Endodermal cell (in vitro differentiated cells): ENCODE measurements at regions not wholly inside any gene's neighbourhood (a gene's known extent, or its start where the extent isn't known, plus 50 kb on each side); places are given as distances from the start of the nearest gene placed in this dataset.
A peak's percentile ranks its signal among the peaks of the same experiment; 100 is the strongest.

Source experiments
- DNase-seq: peaks from one replicate; pipeline ENCODE4 v3.0.0-alpha.2; 2017
- H3K27ac ChIP-seq: 2 replicates; pipeline ENCODE4 v1.5.1; 2013; ENCODE audit warnings: mild to moderate bottlenecking, low read depth, low read length, moderate library complexity
- H3K27me3 ChIP-seq: 2 replicates; pipeline ENCODE4 v1.6.1; 2013; ENCODE audit warnings: mild to moderate bottlenecking, low read length, moderate library complexity; ENCODE audit not compliant: insufficient read depth, control insufficient read depth, poor library complexity, severe bottlenecking
- H3K36me3 ChIP-seq: 2 replicates; pipeline ENCODE4 v1.7.0; 2013; ENCODE audit warnings: mild to moderate bottlenecking, low read length, moderate library complexity; ENCODE audit not compliant: control insufficient read depth, insufficient read depth
- H3K4me1 ChIP-seq: one replicate; pipeline ENCODE4 v1.7.0; 2013; ENCODE audit warnings: low read length; ENCODE audit not compliant: control insufficient read depth, insufficient read depth
- H3K4me3 ChIP-seq: 2 replicates; pipeline ENCODE4 v1.5.1; 2013; ENCODE audit warnings: mild to moderate bottlenecking, low read length, moderate library complexity
- H3K9ac ChIP-seq: 2 replicates; pipeline ENCODE4 v1.6.1; 2013; ENCODE audit warnings: mild to moderate bottlenecking, low read length, moderate library complexity; ENCODE audit not compliant: poor library complexity, severe bottlenecking; ENCODE audit errors: extremely low read depth
- H3K9me3 ChIP-seq: 2 replicates; pipeline ENCODE4 v1.6.1; 2013; ENCODE audit warnings: mild to moderate bottlenecking, low read length, moderate library complexity; ENCODE audit not compliant: control insufficient read depth
- H3K27ac Mint-ChIP-seq: 2 replicates; pipeline ENCODE4 v1.8.0; 2020; ENCODE audit warnings: mixed read lengths
- H3K27me3 Mint-ChIP-seq: 2 replicates; pipeline ENCODE4 v1.8.0; 2021; ENCODE audit warnings: mild to moderate bottlenecking, mixed read lengths; ENCODE audit not compliant: insufficient read depth
- H3K36me3 Mint-ChIP-seq: 2 replicates; pipeline ENCODE4 v1.8.0; 2020; ENCODE audit warnings: low read depth, mixed read lengths
- H3K4me1 Mint-ChIP-seq: 2 replicates; pipeline ENCODE4 v1.8.0; 2020; ENCODE audit warnings: mixed read lengths
- H3K4me3 Mint-ChIP-seq: 2 replicates; pipeline ENCODE4 v1.8.0; 2020; ENCODE audit warnings: mild to moderate bottlenecking, moderate library complexity, mixed read lengths
- H3K9me3 Mint-ChIP-seq: 2 replicates; pipeline ENCODE4 v1.8.0; 2020; ENCODE audit warnings: mild to moderate bottlenecking, mixed read lengths
- CTCF ChIP-seq: fragments of 200-600 bp; sonication (generic); conservative IDR thresholded peaks from 2 replicates; pipeline ENCODE4 v1.5.0; 2021; ENCODE audit warnings: antibody characterized with exemption, mild to moderate bottlenecking
- WGBS, 2 experiments: methylation state at CpG; one replicate each; pipeline versions ENCODE4 v1.1.5 to v1.1.7; 2013; ENCODE audit warnings: missing lambda C conversion rate in 2 of 2, mixed read lengths in 1 of 2; ENCODE audit not compliant: insufficient coverage in 1 of 2, insufficient read length in 1 of 2; 5-methylcytosine and 5-hydroxymethylcytosine counted together

DNA sequence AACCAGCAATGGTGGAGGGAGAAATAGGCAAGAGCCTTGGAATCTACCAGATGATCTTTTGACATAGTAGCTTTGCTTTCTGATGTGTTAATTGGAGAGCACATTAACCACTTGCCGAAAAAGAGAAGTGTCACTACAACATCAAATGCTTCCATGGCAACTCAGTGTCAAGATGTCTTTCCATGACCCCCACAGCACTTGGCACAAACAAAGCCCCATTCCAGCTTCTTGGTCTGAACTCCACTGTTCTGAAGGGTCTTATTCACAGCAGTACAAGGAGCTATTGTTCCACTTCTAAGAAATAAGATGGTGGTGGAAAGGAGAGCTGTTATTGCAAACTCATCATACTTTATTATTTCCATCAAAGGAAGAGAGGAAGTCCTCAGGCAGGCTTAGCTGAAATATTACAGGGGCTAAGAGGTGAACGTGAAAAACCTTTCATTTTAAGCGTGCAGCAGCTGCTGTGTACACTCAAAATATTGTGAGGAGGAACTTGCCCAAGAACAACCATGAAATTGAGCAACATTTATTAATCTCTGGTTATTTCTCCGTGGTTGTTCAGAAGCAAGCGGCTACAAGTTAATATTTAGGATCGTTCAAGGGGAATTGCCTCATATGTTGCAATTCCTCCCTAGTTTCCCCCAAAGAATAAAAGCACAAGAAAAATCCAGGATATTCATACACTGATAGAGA is 354.8 kb upstream of the CELF2 start:
- 80% methylated on average over 6 of the region's 6 CpGs for WGBS, 2 experiments
- no peak overlapping the region for H3K27ac Mint-ChIP-seq
- H3K36me3 Mint-ChIP-seq: peaks cover 3% of the 10 kb centered on the region
- Histone ChIP-seq H3K36me3 (no peaks in the 10 kb centered on the region), H3K4me3 (no peak overlapping the region), H3K27me3 (no peaks in the 10 kb centered on the region), H3K9me3 (peaks cover 13% of the 10 kb centered on the region), H3K27ac (peak overlapping the region; percentile 84), H3K4me1 (no peaks in the 10 kb centered on the region), H3K9ac (no peak overlapping the region)
- H3K4me3 Mint-ChIP-seq: no peak overlapping the region
- peaks cover 9% of the 10 kb centered on the region for H3K9me3 Mint-ChIP-seq
- no peaks in the 10 kb centered on the region for H3K4me1 Mint-ChIP-seq
- DNase-seq: no peak
- TF ChIP-seq CTCF: no peak
- no peaks in the 10 kb centered on the region for H3K27me3 Mint-ChIP-seq

DNA sequence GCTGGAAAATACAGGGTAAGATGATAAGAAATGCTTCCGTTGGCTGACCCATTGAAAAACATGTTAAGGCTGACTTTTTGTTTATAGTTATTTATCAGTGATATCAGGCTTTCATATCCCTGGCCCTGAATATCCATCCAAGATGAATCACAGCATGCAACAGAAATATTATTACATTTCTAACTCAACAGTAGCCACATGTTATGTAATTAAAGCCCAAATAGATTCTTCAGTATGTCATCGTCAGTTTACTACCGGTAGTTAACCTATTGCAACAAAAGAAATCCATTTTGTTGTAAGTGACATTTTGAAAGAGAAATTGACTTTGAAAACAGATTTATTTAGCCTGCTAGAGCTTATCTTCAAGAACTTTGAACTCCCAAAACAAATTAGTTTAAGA is 354.1 kb upstream of the CELF2 start:
- no peaks in the 10 kb centered on the region for H3K4me1 Mint-ChIP-seq
- H3K4me3 ChIP-seq: no peak overlapping the region
- peak overlapping the region; percentile 84 for H3K27ac ChIP-seq
- H3K27me3 ChIP-seq: no peaks in the 10 kb centered on the region
- no peaks in the 10 kb centered on the region for H3K36me3 ChIP-seq
- H3K9me3 Mint-ChIP-seq: peaks cover 9% of the 10 kb centered on the region
- H3K27me3 Mint-ChIP-seq: no peaks in the 10 kb centered on the region
- H3K9me3 ChIP-seq: peaks cover 13% of the 10 kb centered on the region
- DNase-seq: no peak
- no peak overlapping the region for H3K27ac Mint-ChIP-seq
- peaks cover 3% of the 10 kb centered on the region for H3K36me3 Mint-ChIP-seq
- TF ChIP-seq CTCF: no peak
- no peaks in the 10 kb centered on the region for H3K4me1 ChIP-seq
- no peak overlapping the region for H3K4me3 Mint-ChIP-seq
- 96 to 100% methylated on average over 1 to 3 of the region's 3 CpGs for WGBS, 2 experiments
- no peak overlapping the region for H3K9ac ChIP-seq

DNA sequence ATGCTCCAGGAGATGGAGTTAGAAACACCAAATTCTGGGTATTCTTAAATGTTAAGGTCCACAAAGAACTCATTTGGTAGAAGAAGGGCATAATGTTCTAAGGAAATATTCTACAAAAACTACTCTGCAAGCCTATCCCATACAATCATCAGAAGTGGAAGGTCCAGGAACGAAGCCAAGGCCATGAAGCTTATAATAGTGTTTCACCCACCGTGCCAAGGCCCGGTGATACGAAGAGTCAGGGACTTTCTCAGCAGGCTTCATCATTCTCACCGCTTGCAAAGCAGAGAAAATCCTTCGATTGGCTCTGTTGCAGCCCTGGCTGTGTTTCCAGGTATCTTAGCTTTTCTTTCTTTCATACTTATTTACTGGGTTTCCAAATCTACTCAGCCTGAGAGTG is 351.9 kb upstream of the CELF2 start:
- H3K9me3 Mint-ChIP-seq: peaks cover 3% of the 10 kb centered on the region
- WGBS, 2 experiments: 94 to 96% methylated on average over 6 of the region's 6 CpGs
- H3K27me3 Mint-ChIP-seq: no peaks in the 10 kb centered on the region
- H3K4me1 Mint-ChIP-seq: no peaks in the 10 kb centered on the region
- H3K36me3 Mint-ChIP-seq: no peaks in the 10 kb centered on the region
- Histone ChIP-seq H3K4me1 (no peaks in the 10 kb centered on the region), H3K9me3 (no peaks in the 10 kb centered on the region), H3K36me3 (no peaks in the 10 kb centered on the region), H3K4me3 (no peak overlapping the region), H3K9ac (no peak overlapping the region), H3K27ac (no peak overlapping the region), H3K27me3 (no peaks in the 10 kb centered on the region)
- no peak for DNase-seq
- H3K27ac Mint-ChIP-seq: no peak overlapping the region
- TF ChIP-seq CTCF: no peak
- H3K4me3 Mint-ChIP-seq: no peak overlapping the region
